ENCODE measurements at regions not wholly inside any gene's neighbourhood (a gene's known extent, or its start where the extent isn't known, plus 50 kb on each side); places are given as distances from the start of the nearest gene placed in this dataset.

DNA sequence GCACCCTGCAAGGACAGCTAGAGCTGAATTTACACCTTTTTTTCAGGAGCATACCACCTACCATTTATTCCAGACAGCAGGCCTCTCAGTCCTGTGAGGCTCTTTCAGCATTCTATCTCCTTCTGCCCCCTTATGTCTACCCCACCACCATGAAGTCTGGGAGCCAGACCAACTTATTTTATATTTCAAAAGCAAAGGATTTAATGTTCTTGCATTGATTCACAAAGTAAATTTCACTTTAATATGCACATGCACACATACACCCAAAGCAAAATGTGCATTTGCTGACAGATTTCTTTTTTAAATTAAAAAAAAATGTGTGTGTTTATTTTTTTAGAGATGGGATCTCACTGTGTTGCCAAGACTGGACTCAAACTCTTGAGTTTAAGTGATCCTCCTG, 264.2 kb upstream of the LRRC3B start:
- no peak for DNase-seq (ENCODE audit: low read depth)
- TF ChIP-seq, protein P1, sequence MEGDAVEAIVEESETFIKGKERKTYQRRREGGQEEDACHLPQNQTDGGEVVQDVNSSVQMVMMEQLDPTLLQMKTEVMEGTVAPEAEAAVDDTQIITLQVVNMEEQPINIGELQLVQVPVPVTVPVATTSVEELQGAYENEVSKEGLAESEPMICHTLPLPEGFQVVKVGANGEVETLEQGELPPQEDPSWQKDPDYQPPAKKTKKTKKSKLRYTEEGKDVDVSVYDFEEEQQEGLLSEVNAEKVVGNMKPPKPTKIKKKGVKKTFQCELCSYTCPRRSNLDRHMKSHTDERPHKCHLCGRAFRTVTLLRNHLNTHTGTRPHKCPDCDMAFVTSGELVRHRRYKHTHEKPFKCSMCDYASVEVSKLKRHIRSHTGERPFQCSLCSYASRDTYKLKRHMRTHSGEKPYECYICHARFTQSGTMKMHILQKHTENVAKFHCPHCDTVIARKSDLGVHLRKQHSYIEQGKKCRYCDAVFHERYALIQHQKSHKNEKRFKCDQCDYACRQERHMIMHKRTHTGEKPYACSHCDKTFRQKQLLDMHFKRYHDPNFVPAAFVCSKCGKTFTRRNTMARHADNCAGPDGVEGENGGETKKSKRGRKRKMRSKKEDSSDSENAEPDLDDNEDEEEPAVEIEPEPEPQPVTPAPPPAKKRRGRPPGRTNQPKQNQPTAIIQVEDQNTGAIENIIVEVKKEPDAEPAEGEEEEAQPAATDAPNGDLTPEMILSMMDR (conservative IDR thresholded peaks at IDR 0.05; ENCODE audit: low read length) = no peak

DNA sequence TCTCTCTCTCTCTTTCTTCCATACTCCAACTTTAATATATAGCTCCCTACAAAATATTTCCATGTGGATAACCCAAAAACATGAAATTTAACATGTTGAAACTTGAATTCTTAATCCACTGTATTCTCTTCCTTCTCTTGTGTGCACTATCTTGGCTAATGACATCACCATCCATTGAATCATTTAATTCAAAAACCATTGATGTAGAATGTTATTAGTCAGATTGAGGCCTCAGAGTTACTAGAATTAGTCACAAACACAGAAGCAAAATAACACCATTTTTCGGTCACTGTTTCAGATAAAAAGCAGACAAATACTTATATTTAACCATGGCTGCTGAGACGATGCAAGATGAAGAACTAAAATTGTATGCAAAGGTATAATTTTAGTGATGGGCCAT, 256.9 kb upstream of the LRRC3B start:
- no peak overlapping the region for H3K4me3 ChIP-seq (ENCODE audit: low read length)
- TF ChIP-seq, protein P1 (conservative IDR thresholded peaks at IDR 0.05; ENCODE audit: low read length) = no peak
- DNase-seq (ENCODE audit: low read depth) = no peak

More for the DNA sequence above, 264.2 kb upstream of the LRRC3B start:
- no peak overlapping the region for H3K4me3 ChIP-seq (ENCODE audit: low read length)

DNA sequence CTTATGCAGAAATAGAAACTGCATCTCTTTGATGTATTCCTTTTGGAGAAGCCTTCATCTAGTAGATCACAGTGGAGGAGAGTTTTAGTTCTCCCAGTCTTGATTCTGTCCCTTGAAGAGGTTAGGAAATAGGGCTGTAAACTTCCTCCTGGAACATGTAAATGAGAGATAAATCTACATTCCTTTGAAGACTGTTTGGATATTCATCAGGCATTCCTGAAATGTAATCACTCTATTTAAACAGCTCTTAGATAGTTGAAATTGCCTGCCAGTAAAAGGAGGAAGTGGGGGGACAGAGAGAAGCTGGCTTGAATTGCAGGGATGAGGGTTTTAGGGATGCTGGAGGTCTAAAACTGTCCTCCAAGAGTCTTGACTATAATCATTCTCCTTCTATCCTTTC, 254.3 kb upstream of the LRRC3B start:
- TF ChIP-seq, protein P1 (conservative IDR thresholded peaks at IDR 0.05; ENCODE audit: low read length) = no peak
- no peak for DNase-seq (ENCODE audit: low read depth)
- H3K4me3 ChIP-seq (ENCODE audit: low read length) = no peak overlapping the region

DNA sequence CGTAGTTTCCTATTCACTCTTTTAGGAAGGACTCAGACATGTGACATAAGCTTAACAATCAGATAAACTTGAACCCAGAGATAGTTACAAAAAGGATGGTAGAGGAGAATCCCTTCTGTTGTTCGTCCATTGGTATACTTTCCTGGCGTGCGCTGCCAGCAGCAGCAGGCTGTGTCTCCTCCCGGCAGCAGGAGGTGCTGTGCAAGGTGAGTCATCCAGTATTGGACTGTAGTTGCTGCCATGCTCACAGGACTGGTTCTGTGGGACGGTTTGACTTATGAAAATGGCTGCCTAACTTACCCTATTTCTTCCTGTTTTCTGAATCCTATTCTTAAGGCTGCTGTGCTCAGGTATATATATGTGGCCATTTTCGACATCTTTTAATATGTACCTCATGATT, 253.4 kb upstream of the LRRC3B start:
- H3K4me3 ChIP-seq (ENCODE audit: low read length) = no peak overlapping the region
- TF ChIP-seq, protein P1 (conservative IDR thresholded peaks at IDR 0.05; ENCODE audit: low read length) = no peak
- DNase-seq (ENCODE audit: low read depth) = no peak

DNA sequence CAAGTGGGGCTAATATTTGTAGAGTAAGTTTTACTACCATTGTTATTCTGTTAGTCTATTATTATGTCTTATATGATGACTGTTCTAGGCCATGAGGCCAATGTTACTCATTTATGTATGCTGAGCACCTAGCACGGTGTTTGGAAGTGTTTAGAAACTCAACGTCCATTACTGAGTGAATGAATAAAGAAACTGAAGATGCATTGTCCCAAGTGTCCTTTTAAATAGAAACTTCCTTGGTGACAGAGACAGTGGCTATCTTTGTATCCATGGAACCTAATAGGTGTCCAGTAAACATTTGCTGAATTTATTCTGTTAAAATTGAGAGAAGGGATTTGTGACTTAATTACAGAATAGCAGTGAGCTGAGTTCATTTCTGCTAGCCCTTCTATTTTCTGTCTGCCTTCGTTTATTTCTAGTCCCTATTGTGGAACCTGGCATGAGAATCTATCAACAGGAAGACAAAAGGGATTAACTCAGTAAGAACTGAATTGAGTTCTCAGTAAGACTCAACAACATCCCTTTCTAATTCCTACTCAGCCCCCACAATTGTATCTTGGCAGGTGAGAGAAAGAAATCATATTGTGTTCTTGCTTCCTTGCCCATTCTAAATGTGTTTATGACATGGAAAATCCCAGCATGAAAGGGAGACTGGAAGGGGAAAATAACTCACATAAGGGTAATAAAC, 246.6 kb upstream of the LRRC3B start:
- H3K4me3 ChIP-seq (ENCODE audit: low read length) = no peak overlapping the region
- DNase-seq (ENCODE audit: low read depth) = no peak
- TF ChIP-seq, protein P1 (conservative IDR thresholded peaks at IDR 0.05; ENCODE audit: low read length) = no peak

DNA sequence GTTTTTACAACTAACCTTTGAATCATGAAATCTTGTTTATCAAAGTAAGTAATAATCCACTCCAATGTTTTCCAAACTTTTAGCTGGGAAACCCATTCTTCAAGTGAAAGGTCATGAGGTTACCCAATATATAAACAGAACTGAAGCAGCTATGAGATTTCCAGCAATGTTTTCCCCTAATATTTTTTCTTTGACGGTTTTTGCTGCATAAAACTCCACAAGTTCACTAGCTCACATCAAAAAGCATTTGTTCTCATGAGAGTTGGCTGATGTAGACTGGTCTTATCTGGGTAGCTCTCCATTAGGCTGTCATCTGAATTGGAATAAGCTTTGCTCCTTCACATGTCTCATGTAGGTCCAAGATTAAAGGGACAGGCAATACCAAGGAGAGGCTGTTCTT, 241.2 kb upstream of the LRRC3B start:
- TF ChIP-seq, protein P1 (conservative IDR thresholded peaks at IDR 0.05; ENCODE audit: low read length) = no peak
- H3K4me3 ChIP-seq (ENCODE audit: low read length) = no peak overlapping the region
- DNase-seq (ENCODE audit: low read depth) = no peak

DNA sequence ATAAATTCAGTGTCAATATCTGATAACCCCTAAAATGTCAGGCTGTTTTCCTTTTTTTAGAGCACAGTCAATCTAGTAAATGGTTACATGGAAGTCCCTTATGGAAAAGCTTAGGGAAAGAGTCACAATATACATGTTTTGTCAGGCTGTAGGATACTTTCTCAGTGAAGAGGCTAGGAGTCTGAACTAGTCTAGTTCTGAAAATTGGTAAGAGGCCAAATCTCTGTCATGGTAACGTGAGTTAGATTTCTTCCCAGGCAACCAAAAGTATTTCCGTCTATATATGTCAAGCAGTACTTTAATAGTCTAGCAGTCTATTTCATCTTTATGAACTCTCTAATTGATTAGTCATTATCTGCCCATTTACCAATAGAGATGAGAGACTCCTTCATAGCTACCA, 215.9 kb upstream of the LRRC3B start:
- TF ChIP-seq, protein P1 (conservative IDR thresholded peaks at IDR 0.05; ENCODE audit: low read length) = no peak
- H3K4me3 ChIP-seq (ENCODE audit: low read length) = no peak overlapping the region
- DNase-seq (ENCODE audit: low read depth) = no peak
